ENCODE measurements at regions not wholly inside any gene's neighbourhood (a gene's known extent, or its start where the extent isn't known, plus 50 kb on each side); places are given as distances from the start of the nearest gene placed in this dataset.

- TF ChIP-seq CTCF (conservative IDR thresholded peaks at IDR 0.05; ENCODE audit: low read length) = no peak
- no peak for TF ChIP-seq EZH2phosphoT487 (IDR thresholded peaks at IDR 0.05; ENCODE audit: borderline replicate concordance, low read depth, low read length)
Observed at GRCh38 chr3:124282751-124283651, 291.1 kb upstream of the ROPN1 start.

All from OCI-LY7 (cell line).